ENCODE measurements at regions not wholly inside any gene's neighbourhood (a gene's known extent, or its start where the extent isn't known, plus 50 kb on each side); places are given as distances from the start of the nearest gene placed in this dataset.

DNA sequence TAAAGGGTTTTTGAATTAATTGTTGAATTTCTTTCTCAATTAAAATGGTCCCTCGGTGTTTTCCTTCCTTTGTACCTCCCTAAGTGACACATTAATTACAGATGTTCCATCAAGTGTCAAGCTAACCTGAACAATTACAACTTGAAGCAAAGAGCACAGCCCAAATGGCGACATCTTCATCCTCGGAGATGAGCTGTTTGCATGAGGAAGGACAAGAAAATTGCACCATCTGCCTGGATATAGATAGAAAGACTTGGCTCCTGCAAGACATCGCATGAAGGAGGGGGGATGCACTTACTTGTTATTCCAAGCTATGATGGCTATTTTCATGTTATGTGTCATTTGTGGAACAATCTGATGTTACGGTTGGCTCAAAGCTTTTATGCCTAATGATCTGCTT is 86.4 kb upstream of the ZKSCAN2 start:
- Mint-ChIP-seq H3K27ac (no peak overlapping the region), H3K27me3 (peaks cover 37% of the 10 kb centered on the region), H3K4me1 (no peaks in the 10 kb centered on the region), H3K4me3 (no peak overlapping the region), H3K9me3 (ENCODE audit: insufficient read depth) (peaks cover 3% of the 10 kb centered on the region)
- TF ChIP-seq CTCF (IDR thresholded peaks at IDR 0.05) (no peak), EZH2 (IDR thresholded peaks at IDR 0.05; ENCODE audit: borderline replicate concordance, insufficient read depth, low read depth, low read length, poor library complexity, severe bottlenecking) (no peak)
- H3K4me2 ChIP-seq (replicated peaks; ENCODE audit: low read depth, low read length, poor library complexity, severe bottlenecking) = no peak overlapping the region
- no peak overlapping the region for H3K9ac ChIP-seq (ENCODE audit: low read length)
- no peaks in the 10 kb centered on the region for H4K20me1 ChIP-seq (ENCODE audit: control insufficient read depth, insufficient read depth, low read length, poor library complexity, severe bottlenecking)
- H3K27ac ChIP-seq (ENCODE audit: low read length in 2 of 2) = no peak overlapping the region
- 61% methylated on average over 3 of the region's 5 CpGs for WGBS (ENCODE audit: insufficient coverage)
- no peaks in the 10 kb centered on the region for H3K4me1 ChIP-seq (ENCODE audit: control insufficient read depth in 2 of 2, insufficient read depth in 2 of 2, low read length in 2 of 2)
- no peak overlapping the region for H3K4me3 ChIP-seq (ENCODE audit: control extremely low read depth in 1 of 5, extremely low read depth in 1 of 5, insufficient read depth in 1 of 5, low read depth in 2 of 5, low read length in 4 of 5)
- DNase-seq (no peak), ATAC-seq (ENCODE audit: low read depth) (no peak)
- no peaks in the 10 kb centered on the region for H3K79me2 ChIP-seq (ENCODE audit: control insufficient read depth, insufficient read depth, low read length)
- H3K36me3 ChIP-seq (replicated peaks in 1 of 2; ENCODE audit: control extremely low read depth in 1 of 2, control insufficient read depth in 1 of 2, extremely low read depth in 1 of 2, insufficient read depth in 2 of 2, low read length in 1 of 2) = no peaks in the 10 kb centered on the region
- H3K27me3 ChIP-seq (replicated peaks in 1 of 4; ENCODE audit: control extremely low read depth in 1 of 4, control insufficient read depth in 3 of 4, insufficient read depth in 4 of 4, low read length in 3 of 4) = no peaks in the 10 kb centered on the region
- no peak overlapping the region for H2AFZ ChIP-seq (ENCODE audit: insufficient read depth, low read depth, low read length, poor library complexity, severe bottlenecking)
- intact Hi-C loops (cut with micrococcal nuclease) = no loop called here
- CTCF ChIA-PET = no interaction called here
- H3K9me3 ChIP-seq (ENCODE audit: control extremely low read depth in 1 of 3, control insufficient read depth in 2 of 3, insufficient read depth in 1 of 3, low read length in 2 of 3) = peaks cover 0 to 2% (median 0%) of the 10 kb centered on the region in 3 donors
- POLR2A ChIA-PET = no interaction called here

- no peak overlapping the region for H3K9ac ChIP-seq (ENCODE audit: low read length)
- H3K79me2 ChIP-seq (ENCODE audit: control insufficient read depth, insufficient read depth, low read length) = no peaks in the 10 kb centered on the region
- intact Hi-C loops (cut with micrococcal nuclease) = no loop called here
- H4K20me1 ChIP-seq (ENCODE audit: control insufficient read depth, insufficient read depth, low read length, poor library complexity, severe bottlenecking) = no peaks in the 10 kb centered on the region
- Mint-ChIP-seq H3K4me3 (no peak overlapping the region), H3K9me3 (ENCODE audit: insufficient read depth) (peaks cover 3% of the 10 kb centered on the region), H3K27ac (no peak overlapping the region), H3K4me1 (no peaks in the 10 kb centered on the region), H3K27me3 (peaks cover 21% of the 10 kb centered on the region)
- ChIA-PET CTCF (no interaction called here), POLR2A (no interaction called here)
- ATAC-seq (ENCODE audit: low read depth) (no peak), DNase-seq (no peak)
- H3K27me3 ChIP-seq (replicated peaks in 1 of 4; ENCODE audit: control extremely low read depth in 1 of 4, control insufficient read depth in 3 of 4, insufficient read depth in 4 of 4, low read length in 3 of 4) = no peaks in the 10 kb centered on the region
- no peak overlapping the region for H3K4me3 ChIP-seq (ENCODE audit: control extremely low read depth in 1 of 5, extremely low read depth in 1 of 5, insufficient read depth in 1 of 5, low read depth in 2 of 5, low read length in 4 of 5)
- no peak overlapping the region for H3K27ac ChIP-seq (ENCODE audit: low read length in 2 of 2)
- no peak overlapping the region for H2AFZ ChIP-seq (ENCODE audit: insufficient read depth, low read depth, low read length, poor library complexity, severe bottlenecking)
- H3K9me3 ChIP-seq (ENCODE audit: control extremely low read depth in 1 of 3, control insufficient read depth in 2 of 3, insufficient read depth in 1 of 3, low read length in 2 of 3) = peaks cover 0 to 2% (median 0%) of the 10 kb centered on the region in 3 donors
- WGBS (ENCODE audit: insufficient coverage) = 90% methylated on average over 1 of the region's 2 CpGs
- no peak overlapping the region for H3K4me2 ChIP-seq (replicated peaks; ENCODE audit: low read depth, low read length, poor library complexity, severe bottlenecking)
- no peaks in the 10 kb centered on the region for H3K36me3 ChIP-seq (replicated peaks in 1 of 2; ENCODE audit: control extremely low read depth in 1 of 2, control insufficient read depth in 1 of 2, extremely low read depth in 1 of 2, insufficient read depth in 2 of 2, low read length in 1 of 2)
- TF ChIP-seq EZH2 (IDR thresholded peaks at IDR 0.05; ENCODE audit: borderline replicate concordance, insufficient read depth, low read depth, low read length, poor library complexity, severe bottlenecking) (no peak), CTCF (IDR thresholded peaks at IDR 0.05) (no peak)
- H3K4me1 ChIP-seq (ENCODE audit: control insufficient read depth in 2 of 2, insufficient read depth in 2 of 2, low read length in 2 of 2) = no peaks in the 10 kb centered on the region
Observed at GRCh38 chr16:25340973-25341372, 83.3 kb upstream of the ZKSCAN2 start.
